Ishikawa (cell line): ENCODE measurements at regions not wholly inside any gene's neighbourhood (a gene's known extent, or its start where the extent isn't known, plus 50 kb on each side); places are given as distances from the start of the nearest gene placed in this dataset.

ENCODE experiments used
- CEBPB ChIP-seq: IDR thresholded peaks from 2 replicates; pipeline ENCODE4 v1.6.1; 2012
- CREB1 ChIP-seq: IDR thresholded peaks from 2 replicates; pipeline ENCODE4 v1.6.1; 2012; ENCODE audit warnings: low read depth
- EGR1 ChIP-seq: IDR thresholded peaks from 2 replicates; pipeline ENCODE4 v1.6.1; 2012
- EP300 ChIP-seq: IDR thresholded peaks from 2 replicates; pipeline ENCODE4 v1.6.1; 2012; ENCODE audit warnings: borderline replicate concordance
- FOXM1 ChIP-seq: IDR thresholded peaks from 2 replicates; pipeline ENCODE4 v1.6.1; 2012; ENCODE audit warnings: low read depth, borderline replicate concordance
- MAX ChIP-seq: IDR thresholded peaks from 2 replicates; pipeline ENCODE4 v1.6.1; 2012
- NFIC ChIP-seq: IDR thresholded peaks from 2 replicates; pipeline ENCODE4 v1.6.1; 2012
- RAD21 ChIP-seq: IDR thresholded peaks from 2 replicates; pipeline ENCODE4 v1.6.1; 2012; ENCODE audit warnings: low read depth
- REST ChIP-seq: IDR thresholded peaks from 2 replicates; pipeline ENCODE4 v1.6.1; 2012; ENCODE audit warnings: low read depth, mild to moderate bottlenecking
- TAF1 ChIP-seq: IDR thresholded peaks from 2 replicates; pipeline ENCODE4 v1.6.1; 2012; ENCODE audit warnings: low read depth, mild to moderate bottlenecking
- TCF12 ChIP-seq: IDR thresholded peaks from 2 replicates; pipeline ENCODE4 v1.6.1; 2012; ENCODE audit warnings: low read depth
- TEAD4 ChIP-seq: IDR thresholded peaks from 2 replicates; pipeline ENCODE4 v1.6.1; 2012
- USF1 ChIP-seq: IDR thresholded peaks from 2 replicates; pipeline ENCODE4 v1.6.1; 2012
- YY1 ChIP-seq: IDR thresholded peaks from 2 replicates; pipeline ENCODE4 v1.6.1; 2012; ENCODE audit warnings: low read depth
- ZBTB7A ChIP-seq: IDR thresholded peaks from 2 replicates; pipeline ENCODE4 v1.6.1; 2012; ENCODE audit warnings: low read depth

DNA sequence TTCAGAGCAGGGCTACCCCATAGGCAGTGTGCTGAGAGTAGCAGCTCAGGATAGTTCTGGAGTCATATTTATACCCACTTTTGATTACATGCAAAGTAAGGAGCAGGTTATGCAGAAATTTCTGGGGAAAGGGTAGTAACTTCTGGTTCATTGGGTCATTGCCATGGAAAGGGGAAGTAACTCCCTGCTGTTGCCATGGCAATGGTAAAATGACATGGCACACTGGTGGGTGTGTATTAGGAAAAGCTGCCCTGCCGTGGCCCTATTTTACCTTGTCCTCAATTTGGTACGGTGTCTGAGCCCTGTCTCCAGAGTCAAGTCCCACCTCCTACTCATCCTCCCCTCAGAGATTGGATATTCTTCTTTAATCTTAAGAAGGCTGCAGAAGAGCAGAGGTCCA, 526.7 kb upstream of the TYRP1 start:
- no peak for TF ChIP-seq TCF12

DNA sequence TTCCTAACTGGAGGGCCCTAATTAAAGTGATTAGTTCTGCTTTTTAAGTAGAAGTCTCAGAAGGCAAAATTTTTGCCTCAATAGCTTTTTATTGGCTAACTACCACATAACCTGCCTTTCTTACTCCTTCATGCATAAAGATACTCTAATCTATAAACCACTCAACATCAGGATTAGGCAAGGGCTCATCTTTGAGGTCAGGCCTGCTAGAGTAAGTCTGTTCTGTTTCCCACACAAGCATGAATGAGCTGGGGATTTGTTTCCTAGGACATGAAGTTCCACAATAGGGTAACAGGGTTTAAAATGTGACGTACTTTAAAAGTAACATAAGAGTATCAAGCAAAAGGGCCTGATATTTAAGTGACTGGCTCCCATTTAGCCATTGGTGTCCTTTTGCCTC, 522.7 kb upstream of the TYRP1 start:
- TF ChIP-seq TAF1 (no peak), FOXM1 (no peak), CEBPB (no peak), USF1 (no peak), EGR1 (no peak), TCF12 (no peak), RAD21 (no peak), MAX (no peak), YY1 (no peak)

- TF ChIP-seq ZBTB7A (no peak), YY1 (no peak), CEBPB (no peak), REST (no peak), TEAD4 (no peak), EGR1 (no peak), TCF12 (no peak), EP300 (no peak), FOXM1 (no peak), MAX (no peak), CREB1 (no peak)
Observed at GRCh38 chr9:12178634-12179033, 514.6 kb upstream of the TYRP1 start.

- TF ChIP-seq TCF12 (no peak), USF1 (no peak)
Observed at GRCh38 chr9:12182806-12183205, 510.4 kb upstream of the TYRP1 start.

DNA sequence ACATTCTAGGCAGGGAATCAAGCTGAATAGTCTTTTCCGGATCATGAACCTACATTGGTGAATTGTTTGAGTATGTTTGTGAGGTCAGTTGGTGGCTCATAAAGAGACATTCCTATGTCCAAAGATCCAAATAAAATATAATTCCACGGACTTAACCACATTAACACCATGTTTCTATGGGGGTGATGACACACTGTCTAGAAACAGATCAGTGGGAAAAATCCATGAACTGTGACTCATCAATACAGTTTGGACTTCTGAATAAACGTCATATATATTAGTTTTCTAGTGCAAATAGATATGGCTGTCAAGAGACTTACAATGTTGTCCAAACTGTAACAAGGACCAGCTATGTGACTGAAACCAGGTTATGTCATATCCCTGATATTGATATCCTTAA, 509.9 kb upstream of the TYRP1 start:
- TF ChIP-seq MAX: no peak

DNA sequence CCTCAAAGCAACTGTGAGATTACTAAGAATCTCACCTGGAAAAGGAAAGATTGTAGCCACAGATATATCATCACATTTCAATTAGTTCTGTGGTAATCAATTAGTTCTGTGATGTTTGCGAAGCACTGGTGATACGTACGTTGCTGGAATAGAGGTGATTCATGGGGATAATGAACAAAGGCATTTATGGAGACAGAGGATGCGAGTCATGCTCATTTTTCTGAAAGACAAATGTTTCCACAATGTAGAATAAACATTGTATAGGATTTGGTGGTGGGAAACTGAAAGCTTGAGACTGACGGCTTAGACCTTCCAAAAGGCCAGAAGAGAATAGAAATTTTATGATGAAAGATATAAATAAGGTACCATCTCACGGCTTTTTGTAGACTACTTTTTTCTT, 507.3 kb upstream of the TYRP1 start:
- TF ChIP-seq TAF1: no peak
- no peak for TF ChIP-seq CEBPB
- TF ChIP-seq MAX: no peak

DNA sequence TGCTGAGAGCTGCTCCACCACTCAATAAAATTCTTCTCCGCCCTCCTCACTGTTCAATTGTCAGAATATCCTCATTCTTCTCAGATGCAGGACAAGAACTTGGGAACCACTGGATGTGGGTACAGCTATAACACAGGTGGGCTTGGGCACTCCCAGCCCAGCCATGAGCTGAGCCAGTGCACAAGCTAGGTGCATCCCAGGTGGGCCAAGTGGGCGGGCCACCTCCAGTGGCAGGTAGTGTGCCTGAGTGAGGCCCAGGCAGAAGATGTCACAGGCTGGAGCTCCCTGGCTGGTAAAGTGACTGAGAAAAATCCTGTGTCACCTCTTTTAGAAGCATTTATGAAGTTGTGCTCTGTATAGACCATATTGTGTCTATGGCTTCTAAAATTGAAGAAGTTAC, 501.6 kb upstream of the TYRP1 start:
- TF ChIP-seq EP300: no peak
- TF ChIP-seq ZBTB7A: no peak
- TF ChIP-seq TEAD4: no peak
- no peak for TF ChIP-seq CREB1
- no peak for TF ChIP-seq NFIC
- TF ChIP-seq USF1: no peak
- no peak for TF ChIP-seq CEBPB
- TF ChIP-seq FOXM1: no peak

DNA sequence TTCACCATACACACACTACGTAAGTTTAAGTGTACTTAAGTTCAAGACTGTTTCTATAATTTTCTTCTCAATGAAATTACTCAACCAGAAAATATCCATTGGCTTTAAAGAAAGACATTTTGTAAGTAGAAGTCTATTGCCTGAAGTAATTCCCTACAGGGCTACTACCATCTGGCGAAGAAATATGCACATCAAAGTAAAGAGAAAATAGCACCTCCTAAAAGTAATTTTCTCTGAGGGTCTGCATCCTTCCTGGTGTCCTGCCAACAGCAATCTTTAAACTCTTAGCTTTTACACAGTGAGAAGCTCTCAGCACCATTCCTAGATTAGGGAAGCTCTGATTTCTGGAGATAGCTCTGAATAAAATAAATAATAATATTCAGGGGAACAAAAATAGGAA, 498.5 kb upstream of the TYRP1 start:
- TF ChIP-seq CEBPB (no peak), EP300 (no peak), CREB1 (no peak), RAD21 (no peak), REST (no peak), TAF1 (no peak), NFIC (no peak), EGR1 (no peak), TEAD4 (no peak), USF1 (no peak), ZBTB7A (no peak), FOXM1 (no peak), TCF12 (no peak)
